ENCODE measurements at regions not wholly inside any gene's neighbourhood (a gene's known extent, or its start where the extent isn't known, plus 50 kb on each side); places are given as distances from the start of the nearest gene placed in this dataset.
"Not testable (repeated sequence)": the region's sequence is repeated elsewhere in the genome, so short reads cannot be mapped to it uniquely, and the experiment has no call there.

DNA sequence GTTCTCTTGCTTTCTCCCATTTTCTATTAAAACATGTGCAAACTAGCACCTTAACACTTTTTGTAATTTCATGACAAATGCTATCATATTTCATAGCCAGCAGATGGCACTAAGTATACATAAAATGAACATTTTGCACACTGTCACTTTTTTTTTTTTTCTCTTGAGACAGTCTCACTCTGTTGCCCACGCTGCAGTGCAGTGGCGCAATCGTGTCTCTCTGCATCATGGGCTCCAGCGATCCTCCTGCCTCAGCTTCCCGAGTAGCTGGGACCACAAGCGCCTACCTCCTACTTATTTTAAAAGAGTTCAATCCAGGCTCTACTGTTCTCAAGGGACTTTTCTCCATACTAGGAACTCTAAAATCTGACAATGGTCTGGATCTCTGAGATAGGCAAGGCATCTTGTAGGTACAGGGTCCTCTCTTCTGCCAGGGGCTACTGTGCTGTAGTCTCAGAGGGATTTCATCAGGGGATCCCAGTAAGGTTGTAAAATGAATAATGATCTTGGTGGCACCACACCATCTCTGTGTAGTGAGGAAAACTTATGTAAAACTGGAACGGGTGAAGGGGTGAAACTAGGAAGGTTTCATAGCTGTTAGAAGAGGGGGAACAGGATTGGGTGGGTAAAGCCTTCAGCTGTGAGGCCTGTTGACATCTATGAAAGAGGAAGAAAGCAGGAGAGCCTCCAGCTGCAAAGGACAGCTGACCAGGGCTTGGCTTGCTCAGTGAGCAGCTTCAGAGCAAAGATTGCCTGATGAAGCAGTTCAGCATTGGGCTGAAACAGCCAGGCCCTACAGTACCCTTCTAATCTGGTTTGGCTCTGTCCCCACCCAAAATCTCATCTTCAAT lies 196.9 kb downstream of the AVL9 start:
- peaks cover 14 to 21% (median 19%) of the 10 kb centered on the region in 3 donors for H3K4me1 Mint-ChIP-seq
- peak overlapping the region; percentile 62 to 92 (median 81) for H3K27ac Mint-ChIP-seq
- peaks cover 0 to 14% (median 5%) of the 10 kb centered on the region in 7 donors for H3K9me3 Mint-ChIP-seq
- peak overlapping the region; percentile 26 to 91 (median 86) for H3K4me3 Mint-ChIP-seq
- not testable (repeated sequence) for H3K36me3 Mint-ChIP-seq, H3K27me3 Mint-ChIP-seq
- ATAC-seq (ENCODE audit: low read depth in 2 of 2), result peak; percentile 88
- peak; percentile 52 for DNase-seq

DNA sequence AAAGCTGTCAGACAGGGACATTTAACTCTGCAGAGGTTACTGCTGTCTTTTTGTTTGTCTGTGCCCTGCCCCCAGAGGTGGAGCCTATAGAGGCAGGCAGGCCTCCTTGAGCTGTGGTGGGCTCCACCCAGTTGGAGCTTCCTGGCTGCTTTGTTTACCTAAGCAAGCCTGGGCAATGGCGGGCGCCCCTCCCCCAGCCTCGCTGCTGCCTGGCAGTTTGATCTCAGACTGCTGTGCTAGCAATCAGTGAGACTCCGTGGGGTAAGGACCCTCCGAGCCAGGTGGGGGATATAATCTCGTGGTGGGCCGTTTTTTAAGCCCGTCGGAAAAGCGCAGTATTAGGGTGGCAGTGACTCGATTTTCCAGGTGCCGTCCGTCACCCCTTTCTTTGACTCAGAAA lies 192.8 kb downstream of the AVL9 start:
- ATAC-seq (ENCODE audit: low read depth in 2 of 2); H3K36me3 Mint-ChIP-seq; H3K27ac Mint-ChIP-seq; H3K27me3 Mint-ChIP-seq; H3K4me3 Mint-ChIP-seq; H3K9me3 Mint-ChIP-seq; DNase-seq: not testable (repeated sequence)
- H3K4me1 Mint-ChIP-seq, result peaks cover 14 to 18% (median 17%) of the 10 kb centered on the region in 3 donors

DNA sequence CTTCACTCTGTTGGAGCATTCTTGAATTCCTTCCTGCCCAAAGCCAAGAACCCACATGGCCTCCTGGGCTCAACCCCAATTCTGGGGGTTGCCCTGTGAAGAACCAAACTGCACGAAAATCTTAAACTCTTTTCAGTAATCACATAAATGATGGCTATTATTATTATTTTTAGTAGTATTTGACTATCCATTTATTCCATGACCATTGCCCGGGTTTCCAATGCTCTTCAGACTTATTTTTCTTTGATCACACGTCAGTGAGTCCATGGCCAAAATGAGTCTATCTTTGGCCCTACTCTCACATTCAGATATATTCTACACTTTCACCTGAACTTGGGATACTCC lies 185.9 kb downstream of the AVL9 start:
- ATAC-seq (ENCODE audit: low read depth in 2 of 2) (no peak), DNase-seq (no peak)
- H3K9me3 Mint-ChIP-seq, result peaks cover 0 to 5% (median 4%) of the 10 kb centered on the region in 7 donors
- H3K4me1 Mint-ChIP-seq, result no peaks in the 10 kb centered on the region
- H3K36me3 Mint-ChIP-seq, result peaks cover 0 to under 1% of the 10 kb centered on the region in 2 donors
- H3K4me3 Mint-ChIP-seq, result no peak overlapping the region
- H3K27ac Mint-ChIP-seq, result peak overlapping the region in 1 of 6 donors; percentile 42
- H3K27me3 Mint-ChIP-seq, result no peaks in the 10 kb centered on the region

DNA sequence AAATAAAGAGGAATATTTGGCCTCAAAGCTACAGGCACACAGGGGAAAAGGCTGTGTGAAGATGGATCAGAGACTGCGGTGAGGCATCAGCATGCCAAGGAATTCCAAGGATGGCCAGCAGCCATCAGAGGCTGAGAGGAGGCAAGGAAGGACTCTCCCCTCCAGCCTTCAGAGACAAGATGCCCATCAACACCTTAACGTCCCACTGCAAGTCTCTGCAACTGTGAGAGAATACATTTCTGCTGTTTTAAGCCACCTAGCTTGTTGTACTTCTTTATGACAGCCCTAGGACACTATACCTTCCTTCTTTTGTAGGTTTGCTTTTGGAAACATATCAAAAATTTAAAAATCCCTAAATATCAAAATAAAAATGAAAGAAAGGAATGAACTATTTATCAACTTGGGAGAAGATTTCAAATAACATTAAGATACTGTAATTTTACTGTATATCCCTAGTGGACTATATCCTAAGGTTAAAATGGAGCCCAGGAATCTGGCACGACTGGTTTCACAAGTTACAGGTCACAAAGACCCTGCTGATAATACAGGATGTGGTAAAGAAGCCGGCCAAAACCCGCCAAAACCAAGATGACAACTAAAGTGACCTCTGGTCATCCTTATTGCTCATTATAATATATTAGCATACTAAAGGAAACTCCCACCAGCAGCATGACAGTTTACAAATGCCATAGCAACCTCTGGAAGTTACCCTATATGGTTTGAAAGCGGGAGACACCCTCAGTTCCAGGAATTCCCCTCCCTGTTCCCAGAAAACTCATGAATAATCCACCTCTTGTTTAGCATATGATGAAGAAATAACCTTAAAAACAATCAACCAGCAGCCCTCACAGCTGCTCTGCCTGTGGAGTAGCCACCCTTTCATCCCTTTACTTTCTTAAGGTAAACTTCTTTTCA lies 185.2 kb downstream of the AVL9 start:
- no peak for ATAC-seq (ENCODE audit: low read depth in 2 of 2)
- no peaks in the 10 kb centered on the region for H3K27me3 Mint-ChIP-seq
- H3K4me1 Mint-ChIP-seq, result no peaks in the 10 kb centered on the region
- peaks cover 0 to 5% (median 4%) of the 10 kb centered on the region in 7 donors for H3K9me3 Mint-ChIP-seq
- H3K36me3 Mint-ChIP-seq, result peaks cover 0 to 5% of the 10 kb centered on the region in 2 donors
- no peak for DNase-seq
- H3K27ac Mint-ChIP-seq, result no peak overlapping the region
- H3K4me3 Mint-ChIP-seq, result no peak overlapping the region

DNA sequence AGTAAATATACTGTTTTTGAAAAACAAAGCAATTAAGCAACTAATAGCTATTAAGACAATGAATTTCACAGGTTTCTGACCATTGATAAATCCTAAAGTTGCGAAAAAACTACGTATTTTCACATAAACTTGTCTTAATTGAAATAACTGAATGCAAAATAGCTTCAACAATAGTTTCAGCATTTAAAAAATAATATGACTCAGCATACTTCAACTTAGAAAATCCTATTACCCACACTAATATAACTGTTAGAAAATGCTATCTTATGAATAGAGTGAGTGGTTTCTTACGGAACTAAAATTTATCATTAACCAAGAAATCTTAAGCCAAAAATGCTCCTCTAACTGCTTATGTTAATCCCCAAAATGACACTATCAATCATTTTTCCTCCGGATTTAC lies 183.9 kb downstream of the AVL9 start:
- peaks cover 0 to 5% of the 10 kb centered on the region in 2 donors for H3K36me3 Mint-ChIP-seq

DNA sequence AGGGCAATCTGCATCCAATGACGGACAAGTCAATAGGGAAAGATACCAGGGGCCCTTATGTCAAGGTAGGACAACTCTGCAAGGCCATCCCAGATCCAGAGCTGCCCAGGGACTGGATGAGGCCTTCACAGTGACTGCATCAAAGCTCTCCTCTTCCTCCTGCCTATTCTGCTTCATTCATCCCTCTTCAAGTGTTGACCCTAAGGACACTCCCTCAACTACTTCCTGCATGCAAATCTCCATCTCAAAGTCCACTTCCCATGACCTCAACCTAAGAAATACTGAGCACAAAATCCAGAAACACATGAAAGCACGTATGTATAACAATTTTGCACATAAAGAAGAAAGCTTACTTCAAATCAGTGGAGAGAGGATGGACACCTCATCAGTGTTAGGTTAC lies 182.3 kb downstream of the AVL9 start:
- Mint-ChIP-seq H3K9me3 (peaks cover 0 to 5% (median 3%) of the 10 kb centered on the region in 7 donors), H3K4me3 (no peak overlapping the region), H3K27me3 (no peaks in the 10 kb centered on the region), H3K27ac (peak overlapping the region in 1 of 6 donors; percentile 58), H3K4me1 (no peaks in the 10 kb centered on the region), H3K36me3 (peaks cover 0 to 5% of the 10 kb centered on the region in 2 donors)
- DNase-seq, result no peak
- ATAC-seq (ENCODE audit: low read depth in 2 of 2), result no peak

More for the DNA sequence above, 183.9 kb downstream of the AVL9 start:
- Mint-ChIP-seq H3K4me1 (no peaks in the 10 kb centered on the region), H3K4me3 (no peak overlapping the region), H3K27ac (no peak overlapping the region), H3K9me3 (peaks cover 0 to 5% (median 4%) of the 10 kb centered on the region in 7 donors), H3K27me3 (no peaks in the 10 kb centered on the region)
- DNase-seq, result no peak
- ATAC-seq (ENCODE audit: low read depth in 2 of 2), result no peak

DNA sequence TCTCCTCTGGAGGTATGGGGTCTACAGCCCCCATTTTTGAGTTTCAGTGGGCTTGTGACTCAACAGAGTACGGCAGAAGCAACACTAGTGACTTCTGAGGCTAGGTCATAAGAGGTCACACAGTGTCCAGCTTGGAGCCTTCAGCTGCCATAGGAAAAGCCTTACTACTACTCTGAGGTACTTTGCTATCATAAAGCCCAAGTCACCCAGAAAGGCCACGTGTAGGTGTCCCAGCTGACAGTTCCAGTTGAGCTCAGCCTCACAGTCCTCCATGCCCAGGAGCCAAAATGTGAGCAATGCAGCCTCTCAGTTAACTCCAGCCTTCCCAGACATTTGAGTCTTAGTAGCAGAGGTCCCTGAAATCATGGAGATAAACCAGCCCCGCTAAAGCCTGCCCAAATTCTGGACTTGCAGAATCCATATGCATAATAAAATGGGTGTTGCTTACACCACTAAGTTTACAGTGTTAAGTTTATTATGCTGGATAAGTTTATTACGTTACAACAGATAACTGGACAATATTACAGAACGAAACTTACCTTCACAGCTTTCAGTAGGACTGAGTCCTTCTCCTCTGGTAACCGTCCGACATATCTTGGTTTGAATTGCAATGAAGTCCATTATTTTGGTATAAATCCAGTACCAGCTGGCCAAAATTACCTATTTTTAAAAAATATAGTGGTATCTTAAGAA lies 181.1 kb downstream of the AVL9 start:
- DNase-seq, result no peak
- Mint-ChIP-seq H3K4me3 (no peak overlapping the region), H3K27ac (no peak overlapping the region), H3K27me3 (no peaks in the 10 kb centered on the region), H3K9me3 (no peaks in the 10 kb centered on the region), H3K36me3 (peaks cover 0 to 13% of the 10 kb centered on the region in 2 donors), H3K4me1 (no peaks in the 10 kb centered on the region)
- no peak for ATAC-seq (ENCODE audit: low read depth in 2 of 2)

DNA sequence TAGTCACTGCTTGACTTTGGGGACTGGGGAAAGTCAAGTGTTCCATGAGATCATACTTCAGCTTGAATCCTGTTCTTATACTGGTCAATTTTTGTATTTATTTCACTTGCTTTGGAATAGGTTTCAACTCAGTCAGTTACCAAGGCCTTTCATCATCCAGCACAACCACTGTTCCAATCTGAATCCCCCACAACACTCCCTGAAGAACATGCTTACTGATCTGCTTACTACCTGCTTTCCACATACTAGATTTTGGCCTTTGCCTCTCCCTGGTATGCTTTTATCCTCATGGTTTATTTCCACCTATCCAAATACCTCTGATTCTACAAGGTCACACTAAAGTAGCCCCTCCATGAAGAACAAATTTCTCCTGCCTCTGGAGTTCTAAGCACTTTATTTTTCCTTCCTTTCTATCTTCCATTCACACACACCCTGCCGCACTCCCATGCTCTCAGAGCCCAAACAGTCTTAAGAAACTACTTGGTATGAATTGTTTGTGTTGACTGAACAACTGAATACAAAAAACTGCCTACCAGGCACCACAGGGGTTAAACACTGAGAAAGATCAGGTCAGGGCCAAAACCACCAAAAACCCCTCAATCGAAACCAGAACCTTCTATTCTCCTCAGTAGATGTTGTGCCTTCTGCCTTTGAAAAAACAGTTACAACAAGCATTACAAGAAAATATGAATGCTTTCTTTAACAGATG lies 178.1 kb downstream of the AVL9 start:
- H3K27ac Mint-ChIP-seq, result peak overlapping the region in 2 of 6 donors; percentile 27 to 29
- H3K27me3 Mint-ChIP-seq, result no peaks in the 10 kb centered on the region
- DNase-seq (no peak), ATAC-seq (ENCODE audit: low read depth in 2 of 2) (no peak)
- H3K9me3 Mint-ChIP-seq, result no peaks in the 10 kb centered on the region
- H3K4me1 Mint-ChIP-seq, result no peaks in the 10 kb centered on the region
- no peak overlapping the region for H3K4me3 Mint-ChIP-seq
- peaks cover 0 to 22% of the 10 kb centered on the region in 2 donors for H3K36me3 Mint-ChIP-seq

DNA sequence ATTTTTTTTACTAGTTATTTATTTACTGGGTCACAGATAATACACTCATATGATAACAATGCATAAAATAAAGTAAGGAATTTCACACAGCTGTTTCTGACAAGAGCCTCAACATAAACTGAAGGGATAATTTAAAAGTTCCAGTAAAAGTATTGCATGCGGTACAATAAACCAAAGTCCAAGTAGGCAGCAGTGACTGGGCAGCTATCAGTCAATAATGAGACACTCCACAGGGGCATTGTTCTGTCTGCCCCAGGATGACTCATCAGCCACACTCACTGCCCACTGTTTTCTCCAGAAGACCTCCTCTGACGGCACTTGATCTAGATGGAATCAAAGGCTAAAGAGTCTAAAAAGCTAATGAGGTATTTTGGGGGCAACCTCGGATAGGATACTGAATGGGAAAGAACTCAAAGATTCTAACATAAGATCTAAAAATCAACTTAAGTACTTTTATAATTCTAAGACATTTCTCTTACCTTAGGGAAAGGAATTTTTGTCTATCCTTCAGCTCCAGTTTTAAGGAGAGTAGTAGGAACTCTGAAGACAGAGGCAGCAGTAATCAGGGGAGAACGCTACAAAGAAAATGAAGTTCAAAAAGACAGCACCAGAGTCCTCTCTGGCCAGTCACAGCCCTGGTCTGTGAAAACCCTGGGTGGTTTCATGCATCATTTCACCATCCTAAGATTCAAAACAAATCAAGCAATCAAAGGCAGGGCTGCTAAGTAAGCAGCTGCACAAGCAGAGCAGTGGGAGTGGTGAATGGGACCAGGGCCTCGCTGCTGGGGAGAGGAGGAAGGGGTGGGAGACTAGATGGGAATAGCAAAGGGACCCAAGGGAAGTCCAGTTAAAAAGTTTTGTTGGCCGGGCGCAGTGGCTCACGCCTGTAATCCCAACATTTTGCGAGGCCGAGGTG lies 175.1 kb downstream of the AVL9 start:
- H3K4me1 Mint-ChIP-seq, result no peaks in the 10 kb centered on the region
- no peaks in the 10 kb centered on the region for H3K27me3 Mint-ChIP-seq
- H3K36me3 Mint-ChIP-seq, result peaks cover 0 to 34% of the 10 kb centered on the region in 2 donors
- DNase-seq, result no peak
- H3K9me3 Mint-ChIP-seq, result no peaks in the 10 kb centered on the region
- no peak overlapping the region for H3K4me3 Mint-ChIP-seq
- peak overlapping the region in 2 of 6 donors; percentile 15 to 58 for H3K27ac Mint-ChIP-seq
- no peak for ATAC-seq (ENCODE audit: low read depth in 2 of 2)

DNA sequence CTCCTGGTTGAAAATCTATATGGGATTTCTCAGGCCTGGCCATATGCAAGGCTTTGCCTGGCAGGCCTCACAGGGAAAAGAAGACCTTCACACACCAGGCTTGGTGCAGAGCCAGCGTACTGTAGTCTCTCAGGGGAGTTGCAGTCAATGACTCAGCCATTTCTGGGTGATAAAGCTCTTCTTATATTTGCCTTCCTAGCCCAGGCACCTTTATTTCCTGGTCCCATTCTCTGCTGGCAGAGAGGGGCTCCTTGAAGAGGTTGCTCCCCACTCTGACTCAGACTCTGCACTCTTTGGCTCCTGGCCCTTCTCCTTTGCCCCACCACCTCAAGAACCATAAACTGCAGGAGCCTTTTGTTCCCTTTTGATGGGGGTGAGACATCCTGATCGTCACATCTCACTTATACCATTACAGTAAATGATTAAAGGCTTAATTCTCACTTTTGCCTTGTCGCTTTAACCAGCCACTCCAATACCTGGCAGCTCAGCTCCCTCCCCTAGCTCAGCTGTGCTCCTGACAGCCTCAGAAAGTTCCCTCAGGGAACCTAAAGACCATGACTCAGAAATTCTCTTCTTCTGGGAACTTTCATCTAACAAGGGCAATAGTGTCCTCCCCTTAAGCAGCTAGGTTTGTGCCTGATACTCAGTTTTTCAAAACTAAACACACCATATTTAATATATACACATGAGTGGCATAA lies 174.0 kb downstream of the AVL9 start:
- not testable (repeated sequence) for H3K9me3 Mint-ChIP-seq; ATAC-seq (ENCODE audit: low read depth in 2 of 2)
- H3K27ac Mint-ChIP-seq, result peak overlapping the region in 2 of 6 donors; percentile 26 to 39

DNA sequence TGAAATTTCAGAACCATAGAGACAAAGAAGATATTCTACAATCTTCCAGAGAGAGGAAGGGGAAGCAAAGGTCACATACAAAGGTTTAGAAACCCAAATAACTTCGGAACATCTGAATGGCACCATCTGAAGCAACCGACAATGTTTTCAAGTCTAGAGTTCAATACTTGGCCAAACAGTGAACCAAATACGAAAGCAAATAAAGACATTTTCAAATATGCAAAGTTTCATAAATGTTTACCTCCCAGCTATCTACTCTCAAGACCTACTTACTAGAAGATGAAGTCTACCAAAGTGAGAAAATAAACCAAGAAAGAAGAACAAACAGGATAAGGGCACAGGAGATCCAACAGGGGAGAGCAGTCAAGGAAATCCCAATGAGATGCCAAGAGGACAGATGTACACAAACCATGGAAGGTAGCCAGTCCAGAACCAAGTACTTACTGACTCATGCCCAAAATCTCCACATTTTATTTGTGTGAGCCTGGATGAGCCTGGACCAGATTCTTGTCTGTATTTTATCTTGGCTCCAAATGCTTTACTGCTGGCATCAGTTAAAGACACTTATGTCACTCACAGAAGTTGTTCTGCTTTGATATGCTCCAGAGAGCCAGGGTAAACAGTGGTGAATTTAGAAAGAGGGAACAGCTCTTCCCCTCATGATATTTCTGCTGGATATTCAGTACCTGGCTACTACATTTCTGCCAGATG lies 173.3 kb downstream of the AVL9 start:
- not testable (repeated sequence) for ATAC-seq (ENCODE audit: low read depth in 2 of 2); H3K9me3 Mint-ChIP-seq; H3K4me1 Mint-ChIP-seq; DNase-seq; H3K27me3 Mint-ChIP-seq; H3K4me3 Mint-ChIP-seq
- H3K36me3 Mint-ChIP-seq, result peaks cover 0 to 36% of the 10 kb centered on the region in 2 donors
- H3K27ac Mint-ChIP-seq, result peak overlapping the region in 2 of 6 donors; percentile 61 to 74

More for the DNA sequence above, 174.0 kb downstream of the AVL9 start:
- H3K4me1 Mint-ChIP-seq, DNase-seq, H3K27me3 Mint-ChIP-seq: not testable (repeated sequence)
- H3K36me3 Mint-ChIP-seq, result peaks cover 0 to 34% of the 10 kb centered on the region in 2 donors
- H3K4me3 Mint-ChIP-seq, result peak overlapping the region in 1 of 8 donors; percentile 21

Data from naive B cell (primary cell).